HepG2 (cell line): ENCODE measurements at regions not wholly inside any gene's neighbourhood (a gene's known extent, or its start where the extent isn't known, plus 50 kb on each side); places are given as distances from the start of the nearest gene placed in this dataset.

ENCODE experiments used
- ATAC-seq: fragments of 200-7000 bp; cut with Tn5 transposase; 3 replicates; pipeline ENCODE4 v1.9.1; 2020; ENCODE audit warnings: mild to moderate bottlenecking, moderate library complexity
- BruUV-seq: library from RNA; stranded (reverse); fragments of 400-500 nt; replicated peaks from 2 replicates; lab custom pipeline; 2021; lab: Mats Ljungman, UMichigan
- CTCF ChIA-PET: fragments of 300-600 bp; formaldehyde crosslinking; extraction: SDS; loops from one replicate; lab custom pipeline; 2021; ENCODE audit warnings: low total read pairs, inconsistent platforms, low intra/inter-chr PET ratio; lab: Yijun Ruan, JAX
- POLR2A ChIA-PET: fragments of 350-600 bp; sonication (Branson Sonifier 250); formaldehyde crosslinking; loops from one replicate; lab custom pipeline; 2020; ENCODE audit warnings: antibody characterized with exemption, inconsistent platforms; lab: Yijun Ruan, JAX
- DNase-seq: peaks from one replicate; pipeline ENCODE4 v3.0.0-alpha.2; 2015; ENCODE audit warnings: low spot score
- FAIRE-seq: peaks from 3 replicates; lab custom pipeline; 2011; peaks lifted over from hg19 to GRCh38; lab: Jason Lieb, UNC
- H2AFZ ChIP-seq: one replicate; pipeline ENCODE4 v1.6.1; 2011; ENCODE audit warnings: low read length, inconsistent platforms
- H3K27ac ChIP-seq: fragments of 300-600 bp; 3 replicates; pipeline ENCODE4 v1.8.0; 2011; ENCODE audit warnings: mixed run types, mild to moderate bottlenecking, mixed read lengths, low read length, inconsistent platforms; ENCODE audit not compliant: insufficient read depth; ENCODE audit errors: extremely low read length
- H3K27me3 ChIP-seq, 2 experiments: fragments of 200-600 bp in 1 of 2; 2 replicates in 1 of 2; 3 replicates in 1 of 2; pipeline versions ENCODE4 v1.6.0 to v1.8.0; 2011; ENCODE audit warnings: low read length in 2 of 2, mild to moderate bottlenecking in 2 of 2, moderate library complexity in 2 of 2, inconsistent platforms in 1 of 2; ENCODE audit not compliant: insufficient read depth in 2 of 2, control insufficient read depth in 1 of 2
- H3K36me3 ChIP-seq, 2 experiments: fragments of 200-600 bp in 1 of 2; replicated peaks in 1 of 2; 2 replicates in 1 of 2; 3 replicates in 1 of 2; pipeline versions ENCODE4 v1.5.1 to v1.8.0; 2011; ENCODE audit warnings: low read length in 2 of 2, inconsistent platforms in 1 of 2; ENCODE audit not compliant: insufficient read depth in 2 of 2, control insufficient read depth in 1 of 2
- H3K4me1 ChIP-seq: 2 replicates; pipeline ENCODE4 v1.5.1; 2012; ENCODE audit warnings: low read length, inconsistent platforms; ENCODE audit not compliant: insufficient read depth
- H3K4me2 ChIP-seq: 2 replicates; pipeline ENCODE4 v1.6.0; 2011; ENCODE audit warnings: low read depth, low read length, inconsistent platforms
- H3K4me3 ChIP-seq, 3 experiments: fragments of 200-600 bp in 1 of 3; sonication (generic), shearing (Covaris generic) in 1 of 3; replicated peaks in 1 of 3; 2 replicates each; pipeline ENCODE4 v1.5.1; 2011 to 2016; ENCODE audit warnings: low read length in 3 of 3, inconsistent platforms in 2 of 3, low read depth in 2 of 3, mild to moderate bottlenecking in 2 of 3, control low read depth in 1 of 3, mixed read lengths in 1 of 3; ENCODE audit not compliant: insufficient read depth in 1 of 3
- H3K79me2 ChIP-seq: one replicate; pipeline ENCODE4 v1.6.1; 2011; ENCODE audit warnings: low read length, inconsistent platforms; ENCODE audit not compliant: insufficient read depth
- H3K9ac ChIP-seq: 2 replicates; pipeline ENCODE4 v1.6.0; 2011; ENCODE audit warnings: mild to moderate bottlenecking, low read depth, low read length, inconsistent platforms; ENCODE audit not compliant: insufficient read depth
- H3K9me3 ChIP-seq: 2 replicates; pipeline ENCODE4 v1.5.1; 2012; ENCODE audit warnings: mild to moderate bottlenecking, low read length
- H4K20me1 ChIP-seq: 2 replicates; pipeline ENCODE4 v1.6.0; 2011; ENCODE audit warnings: inconsistent platforms, mild to moderate bottlenecking, low read length, moderate library complexity; ENCODE audit not compliant: insufficient read depth
- ELF4 ChIP-seq: sonication (generic); formaldehyde crosslinking; IDR thresholded peaks from 2 replicates; pipeline ENCODE4 v1.5.0; 2020; ENCODE audit warnings: missing genetic modification reagents, mild to moderate bottlenecking, moderate library complexity, borderline replicate concordance
- HBP1 ChIP-seq: IDR thresholded peaks from 2 replicates; pipeline ENCODE4 v1.6.1; 2016; ENCODE audit warnings: low read depth, control low read depth
- ISL2 ChIP-seq: sonication (generic); formaldehyde crosslinking; IDR thresholded peaks from 2 replicates; pipeline ENCODE4 v1.5.0; 2020; ENCODE audit warnings: missing genetic modification reagents
- JUN ChIP-seq: sonication (generic); formaldehyde crosslinking; IDR thresholded peaks from 2 replicates; pipeline ENCODE4 v1.4.0; 2020; ENCODE audit warnings: mild to moderate bottlenecking, missing genetic modification reagents
- KDM1A ChIP-seq: IDR thresholded peaks from 2 replicates; pipeline ENCODE4 v1.6.1; 2016; ENCODE audit warnings: missing compliant biosample characterization
- MIXL1 ChIP-seq: IDR thresholded peaks from 2 replicates; pipeline ENCODE4 v1.6.1; 2016
- TAF15 ChIP-seq: fragments of 200-400 bp; formaldehyde crosslinking; IDR thresholded peaks from one replicate; pipeline ENCODE4 v1.6.1; 2018; ENCODE audit warnings: mild to moderate bottlenecking, low read depth, low read length; ENCODE audit not compliant: poor library complexity, severe bottlenecking
- TOPORS ChIP-seq: sonication (generic); formaldehyde crosslinking; IDR thresholded peaks from 2 replicates; pipeline ENCODE4 v1.8.0; 2023; ENCODE audit warnings: mild to moderate bottlenecking, missing genetic modification reagents
- YY1 ChIP-seq: IDR thresholded peaks from 2 replicates; pipeline ENCODE4 v1.6.1; 2011; ENCODE audit warnings: low read length, low read depth, moderate library complexity, mild to moderate bottlenecking; ENCODE audit not compliant: insufficient read depth, insufficient replicate concordance
- ZNF333 ChIP-seq: sonication (generic); formaldehyde crosslinking; IDR thresholded peaks from 2 replicates; pipeline ENCODE4 v1.4.0; 2020; ENCODE audit warnings: mild to moderate bottlenecking, missing genetic modification reagents, borderline replicate concordance
- ZNF34 ChIP-seq: sonication (generic); formaldehyde crosslinking; IDR thresholded peaks from 2 replicates; pipeline ENCODE4 v1.4.0; 2020; ENCODE audit warnings: mild to moderate bottlenecking, missing genetic modification reagents, borderline replicate concordance
- ZNF720 ChIP-seq: sonication (generic); formaldehyde crosslinking; IDR thresholded peaks from 2 replicates; pipeline ENCODE4 v1.4.0; 2020; ENCODE audit warnings: missing genetic modification reagents
- ZNF772 ChIP-seq: sonication (generic); formaldehyde crosslinking; IDR thresholded peaks from 2 replicates; pipeline ENCODE4 v1.5.0; 2020; ENCODE audit warnings: mild to moderate bottlenecking, missing genetic modification reagents
- ZNF776 ChIP-seq: sonication (generic); formaldehyde crosslinking; IDR thresholded peaks from 2 replicates; pipeline ENCODE4 v1.4.0; 2020; ENCODE audit warnings: mild to moderate bottlenecking, missing genetic modification reagents
- ZSCAN30 ChIP-seq: sonication (generic); formaldehyde crosslinking; IDR thresholded peaks from 2 replicates; pipeline ENCODE4 v1.5.0; 2020; ENCODE audit warnings: mild to moderate bottlenecking, missing genetic modification reagents
- WGBS: methylation state at CpG from one replicate; pipeline ENCODE4 v1.1.6; 2017; ENCODE audit warnings: low lambda C conversion rate; 5-methylcytosine and 5-hydroxymethylcytosine counted together
- in situ Hi-C: cut with HindIII; loops from 2 replicates; pipeline ENCODE4 v1.10.0; 2017; ENCODE audit warnings: low pct_unique_long_range_greater_than_20kb; ENCODE audit not compliant: extremely low pct_ligation_motif_present
- intact Hi-C: fragments of 100-400 bp; cut with micrococcal nuclease; formaldehyde crosslinking; loops from one replicate; pipeline ENCODE4 v1.10.0; 2022; ENCODE audit not compliant: unreplicated experiment
- TF ChIP-seq, protein P1 (sequence below): sonication (generic); formaldehyde crosslinking; IDR thresholded peaks from 2 replicates; pipeline ENCODE4 v1.4.0; 2020; ENCODE audit warnings: missing genetic modification reagents
- TF ChIP-seq, protein P2 (sequence below): sonication (generic); formaldehyde crosslinking; IDR thresholded peaks from 2 replicates; pipeline ENCODE4 v1.4.0; 2020; ENCODE audit warnings: missing genetic modification reagents

- CTCF ChIA-PET: no interaction called here
- no peaks in the 10 kb centered on the region for H4K20me1 ChIP-seq
- POLR2A ChIA-PET: no interaction called here
- H3K27ac ChIP-seq: no peak overlapping the region
- ATAC-seq (no peak), DNase-seq (no peak), FAIRE-seq (no peak)
- 7% methylated on average over 5 of the region's 5 CpGs for WGBS
- H3K79me2 ChIP-seq: no peaks in the 10 kb centered on the region
- intact Hi-C loops: no loop called here
- no peaks in the 10 kb centered on the region; a peak in 1 of 5 replicates for H3K27me3 ChIP-seq
- H3K4me2 ChIP-seq: no peak overlapping the region
- H3K9me3 ChIP-seq: no peaks in the 10 kb centered on the region
- in situ Hi-C loops: no loop called here
- TF ChIP-seq ISL2 (CRISPR knock-in tag) (no peak), TAF15 (no peak), ZNF333 (CRISPR knock-in tag) (no peak), JUN (CRISPR knock-in tag) (no peak), ZNF720 (CRISPR knock-in tag) (no peak), ZNF776 (CRISPR knock-in tag) (no peak), TOPORS (no peak), ELF4 (CRISPR knock-in tag) (no peak), YY1 (no peak), ZNF772 (CRISPR knock-in tag) (no peak), KDM1A (no peak), HBP1 (no peak), ZSCAN30 (CRISPR knock-in tag) (no peak), MIXL1 (CRISPR knock-in tag) (no peak), ZNF34 (CRISPR knock-in tag) (no peak)
- TF ChIP-seq, protein P1, sequence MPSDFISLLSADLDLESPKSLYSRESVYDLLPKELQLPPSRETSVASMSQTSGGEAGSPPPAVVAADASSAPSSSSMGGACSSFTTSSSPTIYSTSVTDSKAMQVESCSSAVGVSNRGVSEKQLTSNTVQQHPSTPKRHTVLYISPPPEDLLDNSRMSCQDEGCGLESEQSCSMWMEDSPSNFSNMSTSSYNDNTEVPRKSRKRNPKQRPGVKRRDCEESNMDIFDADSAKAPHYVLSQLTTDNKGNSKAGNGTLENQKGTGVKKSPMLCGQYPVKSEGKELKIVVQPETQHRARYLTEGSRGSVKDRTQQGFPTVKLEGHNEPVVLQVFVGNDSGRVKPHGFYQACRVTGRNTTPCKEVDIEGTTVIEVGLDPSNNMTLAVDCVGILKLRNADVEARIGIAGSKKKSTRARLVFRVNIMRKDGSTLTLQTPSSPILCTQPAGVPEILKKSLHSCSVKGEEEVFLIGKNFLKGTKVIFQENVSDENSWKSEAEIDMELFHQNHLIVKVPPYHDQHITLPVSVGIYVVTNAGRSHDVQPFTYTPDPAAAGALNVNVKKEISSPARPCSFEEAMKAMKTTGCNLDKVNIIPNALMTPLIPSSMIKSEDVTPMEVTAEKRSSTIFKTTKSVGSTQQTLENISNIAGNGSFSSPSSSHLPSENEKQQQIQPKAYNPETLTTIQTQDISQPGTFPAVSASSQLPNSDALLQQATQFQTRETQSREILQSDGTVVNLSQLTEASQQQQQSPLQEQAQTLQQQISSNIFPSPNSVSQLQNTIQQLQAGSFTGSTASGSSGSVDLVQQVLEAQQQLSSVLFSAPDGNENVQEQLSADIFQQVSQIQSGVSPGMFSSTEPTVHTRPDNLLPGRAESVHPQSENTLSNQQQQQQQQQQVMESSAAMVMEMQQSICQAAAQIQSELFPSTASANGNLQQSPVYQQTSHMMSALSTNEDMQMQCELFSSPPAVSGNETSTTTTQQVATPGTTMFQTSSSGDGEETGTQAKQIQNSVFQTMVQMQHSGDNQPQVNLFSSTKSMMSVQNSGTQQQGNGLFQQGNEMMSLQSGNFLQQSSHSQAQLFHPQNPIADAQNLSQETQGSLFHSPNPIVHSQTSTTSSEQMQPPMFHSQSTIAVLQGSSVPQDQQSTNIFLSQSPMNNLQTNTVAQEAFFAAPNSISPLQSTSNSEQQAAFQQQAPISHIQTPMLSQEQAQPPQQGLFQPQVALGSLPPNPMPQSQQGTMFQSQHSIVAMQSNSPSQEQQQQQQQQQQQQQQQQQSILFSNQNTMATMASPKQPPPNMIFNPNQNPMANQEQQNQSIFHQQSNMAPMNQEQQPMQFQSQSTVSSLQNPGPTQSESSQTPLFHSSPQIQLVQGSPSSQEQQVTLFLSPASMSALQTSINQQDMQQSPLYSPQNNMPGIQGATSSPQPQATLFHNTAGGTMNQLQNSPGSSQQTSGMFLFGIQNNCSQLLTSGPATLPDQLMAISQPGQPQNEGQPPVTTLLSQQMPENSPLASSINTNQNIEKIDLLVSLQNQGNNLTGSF (CRISPR knock-in tag): no peak
- TF ChIP-seq, protein P2, sequence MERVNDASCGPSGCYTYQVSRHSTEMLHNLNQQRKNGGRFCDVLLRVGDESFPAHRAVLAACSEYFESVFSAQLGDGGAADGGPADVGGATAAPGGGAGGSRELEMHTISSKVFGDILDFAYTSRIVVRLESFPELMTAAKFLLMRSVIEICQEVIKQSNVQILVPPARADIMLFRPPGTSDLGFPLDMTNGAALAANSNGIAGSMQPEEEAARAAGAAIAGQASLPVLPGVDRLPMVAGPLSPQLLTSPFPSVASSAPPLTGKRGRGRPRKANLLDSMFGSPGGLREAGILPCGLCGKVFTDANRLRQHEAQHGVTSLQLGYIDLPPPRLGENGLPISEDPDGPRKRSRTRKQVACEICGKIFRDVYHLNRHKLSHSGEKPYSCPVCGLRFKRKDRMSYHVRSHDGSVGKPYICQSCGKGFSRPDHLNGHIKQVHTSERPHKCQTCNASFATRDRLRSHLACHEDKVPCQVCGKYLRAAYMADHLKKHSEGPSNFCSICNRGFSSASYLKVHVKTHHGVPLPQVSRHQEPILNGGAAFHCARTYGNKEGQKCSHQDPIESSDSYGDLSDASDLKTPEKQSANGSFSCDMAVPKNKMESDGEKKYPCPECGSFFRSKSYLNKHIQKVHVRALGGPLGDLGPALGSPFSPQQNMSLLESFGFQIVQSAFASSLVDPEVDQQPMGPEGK (CRISPR knock-in tag): no peak
- no TSS peak for BruUV-seq
- no peak overlapping the region for H3K4me3 ChIP-seq
- no peaks in the 10 kb centered on the region for H3K36me3 ChIP-seq
- H3K4me1 ChIP-seq: no peaks in the 10 kb centered on the region
- H3K9ac ChIP-seq: no peak overlapping the region
- no peak overlapping the region for H2AFZ ChIP-seq
These were observed 249.1 kb downstream of the DHX35 start for GRCh38 chr20:39211060-39211748.
